NCI-H2171 treated with DMSO at 0.1 percent for 48 hours (cell line): ENCODE measurements at regions not wholly inside any gene's neighbourhood (a gene's known extent, or its start where the extent isn't known, plus 50 kb on each side); places are given as distances from the start of the nearest gene placed in this dataset.
"Not testable (repeated sequence)": the region's sequence is repeated elsewhere in the genome, so short reads cannot be mapped to it uniquely, and the experiment has no call there.

ENCODE experiments used
- DNase-seq: peaks from one replicate; lab custom pipeline; 2025; lab: John Stamatoyannopoulos, UW

DNA sequence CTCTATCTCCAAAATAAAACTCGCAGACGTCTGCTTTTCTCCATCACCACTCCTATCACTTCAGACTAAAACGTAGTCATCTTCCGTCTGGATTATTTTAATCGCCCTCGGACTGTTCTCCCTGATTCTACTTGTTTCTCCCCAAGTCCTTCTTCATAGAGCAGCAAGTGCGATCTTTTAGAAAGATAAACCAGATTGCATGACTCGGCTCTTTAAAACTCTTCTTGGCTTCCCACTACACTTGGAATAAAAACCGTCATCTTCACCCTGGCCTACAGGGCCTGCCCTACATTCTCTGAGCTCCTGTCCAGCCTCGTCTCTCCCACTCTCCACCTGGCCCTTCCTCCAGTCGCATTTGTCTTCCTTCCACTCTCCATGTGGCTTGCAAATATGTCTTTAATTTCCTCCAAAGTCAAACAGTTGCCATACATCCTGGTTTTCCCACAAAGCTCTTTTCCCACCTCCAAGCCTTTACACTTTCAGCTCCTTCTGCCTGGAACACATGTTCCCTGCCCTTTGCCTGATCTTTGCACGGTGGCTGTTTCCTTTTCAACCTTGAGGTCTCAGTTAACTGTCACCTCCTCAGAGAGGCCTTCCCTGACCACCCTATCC, 70.5 kb upstream of the DHX40 start:
- no peak for DNase-seq

DNA sequence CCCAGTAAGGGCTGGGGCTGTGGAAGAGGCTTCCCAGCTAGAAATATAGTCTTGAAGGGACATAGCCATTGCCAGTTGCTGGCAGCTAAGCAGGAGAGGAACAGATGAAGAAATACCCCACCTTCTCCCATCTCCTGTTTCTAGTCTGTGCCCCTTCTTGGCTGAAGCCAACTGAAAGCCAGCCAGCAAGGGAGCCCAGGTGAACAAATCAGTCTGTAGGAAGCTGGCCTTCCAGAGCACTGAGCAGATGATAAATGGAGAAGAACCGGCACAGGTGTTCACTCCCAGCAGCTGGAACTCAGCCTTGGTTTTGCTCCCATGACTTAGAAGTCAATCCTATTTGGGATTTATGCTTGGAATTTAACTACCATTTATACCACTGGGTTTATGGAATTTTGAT, 69.2 kb upstream of the DHX40 start:
- peak; percentile 67 for DNase-seq

DNA sequence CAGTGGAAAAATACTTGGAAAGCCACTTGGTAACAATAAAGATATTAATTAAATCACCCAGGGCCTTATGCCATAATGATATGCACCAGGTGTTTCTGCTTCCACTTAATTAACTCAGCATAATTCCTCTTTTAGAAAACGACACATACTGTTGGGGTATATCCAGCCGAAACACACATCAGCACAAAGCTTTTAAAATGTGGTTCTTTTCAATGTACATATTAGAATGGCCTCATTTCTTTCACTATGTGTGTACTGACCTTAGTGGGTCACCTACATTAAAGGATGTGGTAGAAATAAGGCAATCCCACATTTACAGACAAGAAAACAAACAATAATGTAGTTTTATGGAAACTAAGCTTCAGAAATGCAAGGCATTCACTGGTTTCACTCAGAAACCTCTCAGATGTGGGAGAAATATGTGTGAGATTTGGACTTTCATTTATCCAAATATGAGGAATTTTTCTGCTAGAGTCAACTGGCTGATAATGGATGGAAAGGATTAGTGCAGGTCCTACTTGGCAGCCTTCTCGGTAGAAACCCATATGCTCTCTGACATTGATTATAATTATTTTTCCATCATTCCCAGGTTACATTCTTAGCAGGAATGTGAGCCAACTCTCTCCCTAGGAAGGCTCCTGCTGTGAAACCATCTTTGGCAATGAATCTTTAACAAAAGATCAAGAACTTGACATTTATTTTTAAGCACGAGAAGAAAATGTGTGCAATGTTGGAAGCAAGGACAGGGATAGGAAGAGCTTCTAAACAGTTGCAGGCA, 66.7 kb upstream of the DHX40 start:
- peak; percentile 92 for DNase-seq

DNA sequence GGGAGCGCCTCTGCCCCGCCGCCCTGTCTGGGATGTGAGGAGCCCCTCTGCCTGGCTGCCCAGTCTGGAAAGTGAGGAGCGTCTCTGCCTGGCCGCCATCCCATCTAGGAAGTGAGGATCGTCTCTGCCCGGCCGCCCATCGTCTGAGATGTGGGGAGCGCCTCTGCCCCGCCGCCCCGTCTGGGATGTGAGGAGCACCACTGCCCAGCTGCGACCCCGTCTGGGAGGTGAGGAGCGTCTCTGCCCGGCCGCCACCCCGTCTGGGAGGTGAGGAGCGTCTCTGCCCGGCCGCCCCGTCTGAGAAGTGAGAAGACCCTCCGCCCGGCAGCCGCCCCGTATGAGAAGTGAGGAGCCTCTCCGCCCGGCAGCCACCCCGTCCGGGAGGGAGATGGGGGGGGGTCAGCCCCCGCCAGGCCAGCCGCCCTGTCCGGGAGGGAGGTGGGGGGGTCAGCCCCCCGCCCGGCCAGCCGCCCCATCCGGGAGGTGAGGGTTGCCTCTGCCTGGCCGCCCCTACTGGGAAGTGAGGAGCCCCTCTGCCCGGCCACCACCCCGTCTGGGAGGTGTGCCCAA, 65.2 kb upstream of the DHX40 start:
- DNase-seq, result not testable (repeated sequence)

DNA sequence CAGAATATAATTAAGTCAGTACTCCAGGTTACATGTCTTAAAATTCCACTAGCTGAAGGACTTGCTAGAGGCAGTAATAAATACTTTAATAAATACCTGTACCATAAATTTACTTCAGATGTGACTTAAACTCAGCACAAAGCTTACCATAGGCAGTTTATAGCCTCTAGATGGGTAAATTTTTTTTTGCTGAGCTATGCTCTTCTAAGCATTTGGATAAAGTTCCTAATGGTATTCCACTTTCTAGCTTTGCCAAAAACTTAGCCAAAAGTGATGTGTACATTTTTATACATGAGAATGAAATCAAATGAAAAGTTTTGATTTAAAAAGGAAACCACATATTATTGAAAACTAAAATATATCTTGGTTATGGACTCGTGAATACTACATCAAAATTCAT, 63.7 kb upstream of the DHX40 start:
- DNase-seq, result no peak

DNA sequence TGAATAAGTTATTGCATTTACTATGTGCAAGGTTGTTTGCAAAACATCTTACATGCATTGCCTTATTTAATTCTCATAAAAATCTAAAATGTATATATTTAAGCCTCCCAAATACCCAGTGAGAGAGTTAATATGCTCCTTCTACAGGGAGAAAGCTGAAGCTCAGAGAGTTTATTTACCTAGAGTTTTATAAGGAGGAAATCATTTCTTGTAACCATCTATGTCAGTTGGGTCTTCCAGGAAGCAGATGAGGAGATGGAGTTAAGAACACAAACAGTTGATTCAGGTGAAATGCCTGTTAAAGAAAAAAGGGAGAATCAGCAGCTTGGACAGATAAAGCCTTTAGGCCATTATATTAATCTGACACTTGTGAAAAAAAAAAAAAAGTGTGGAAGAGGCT, 62.6 kb upstream of the DHX40 start:
- DNase-seq, result no peak

DNA sequence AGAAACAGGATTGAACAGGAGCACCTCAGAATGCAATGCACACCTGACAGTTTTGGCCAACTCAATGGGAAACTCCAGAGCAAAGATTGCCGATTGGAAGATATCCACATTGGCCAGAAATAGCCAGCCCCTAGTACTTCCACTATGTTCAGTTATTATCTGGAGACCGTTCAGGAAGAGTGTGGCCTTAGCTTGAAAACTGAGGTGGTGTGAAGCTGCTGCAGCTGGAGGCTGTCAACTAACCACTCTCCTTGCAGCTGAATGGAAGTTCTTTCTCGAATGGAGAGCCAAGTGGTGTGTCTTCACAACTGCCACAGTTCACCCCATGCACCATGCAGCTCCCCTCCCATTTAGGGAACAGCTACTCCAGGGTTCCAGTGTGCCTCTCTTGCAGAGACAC, 61.9 kb upstream of the DHX40 start:
- no peak for DNase-seq

DNA sequence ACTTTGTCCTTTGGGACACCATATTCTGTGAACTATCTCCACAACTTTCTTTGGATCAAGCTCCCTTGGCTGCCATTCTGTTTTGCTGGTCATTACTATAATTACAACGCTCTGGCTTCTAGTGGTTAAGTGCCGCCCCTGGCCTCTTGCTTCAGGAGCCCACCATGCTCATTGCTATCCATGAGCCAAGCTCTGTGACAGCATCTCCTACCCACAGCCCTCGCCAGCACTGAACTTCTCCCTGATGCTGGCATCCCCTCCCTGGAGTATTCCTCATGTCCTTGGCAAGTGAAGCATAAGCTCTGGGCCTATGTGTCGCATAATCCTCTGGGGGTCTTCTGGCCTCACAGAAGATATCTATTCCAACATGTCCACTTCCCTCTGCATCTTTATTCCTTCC, 60.6 kb upstream of the DHX40 start:
- DNase-seq, result no peak

DNA sequence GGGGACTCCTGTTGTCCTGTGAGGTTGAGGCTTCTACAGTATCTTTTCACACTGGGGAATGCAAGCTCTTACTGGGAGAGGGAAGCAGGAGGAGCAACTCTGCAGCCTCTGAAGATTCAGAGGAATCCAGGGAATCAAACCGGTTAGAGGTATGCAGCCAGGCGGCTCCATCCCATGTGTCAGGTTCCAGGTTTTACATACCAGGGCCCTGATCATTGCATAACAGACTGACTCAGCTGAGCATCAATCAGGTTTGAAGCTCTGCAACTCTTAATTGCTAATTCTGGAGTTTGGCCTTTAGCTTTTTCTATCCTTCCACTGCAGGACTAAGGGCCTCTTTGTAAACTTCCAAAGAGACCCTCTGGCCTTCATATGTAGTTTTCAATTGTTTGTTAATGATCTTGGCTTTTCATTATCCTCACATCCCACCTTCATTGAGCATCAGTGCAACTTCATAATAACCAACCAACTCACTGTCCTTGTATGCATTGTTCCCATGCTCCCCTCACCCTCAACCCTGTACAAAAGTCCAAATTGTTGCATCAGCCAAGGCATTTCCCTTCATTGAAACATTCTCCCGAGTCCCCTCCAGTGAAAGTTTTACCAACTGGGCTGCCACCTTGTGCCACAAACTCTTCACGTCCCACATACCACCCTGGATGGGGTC, 59.7 kb upstream of the DHX40 start:
- DNase-seq, result no peak

DNA sequence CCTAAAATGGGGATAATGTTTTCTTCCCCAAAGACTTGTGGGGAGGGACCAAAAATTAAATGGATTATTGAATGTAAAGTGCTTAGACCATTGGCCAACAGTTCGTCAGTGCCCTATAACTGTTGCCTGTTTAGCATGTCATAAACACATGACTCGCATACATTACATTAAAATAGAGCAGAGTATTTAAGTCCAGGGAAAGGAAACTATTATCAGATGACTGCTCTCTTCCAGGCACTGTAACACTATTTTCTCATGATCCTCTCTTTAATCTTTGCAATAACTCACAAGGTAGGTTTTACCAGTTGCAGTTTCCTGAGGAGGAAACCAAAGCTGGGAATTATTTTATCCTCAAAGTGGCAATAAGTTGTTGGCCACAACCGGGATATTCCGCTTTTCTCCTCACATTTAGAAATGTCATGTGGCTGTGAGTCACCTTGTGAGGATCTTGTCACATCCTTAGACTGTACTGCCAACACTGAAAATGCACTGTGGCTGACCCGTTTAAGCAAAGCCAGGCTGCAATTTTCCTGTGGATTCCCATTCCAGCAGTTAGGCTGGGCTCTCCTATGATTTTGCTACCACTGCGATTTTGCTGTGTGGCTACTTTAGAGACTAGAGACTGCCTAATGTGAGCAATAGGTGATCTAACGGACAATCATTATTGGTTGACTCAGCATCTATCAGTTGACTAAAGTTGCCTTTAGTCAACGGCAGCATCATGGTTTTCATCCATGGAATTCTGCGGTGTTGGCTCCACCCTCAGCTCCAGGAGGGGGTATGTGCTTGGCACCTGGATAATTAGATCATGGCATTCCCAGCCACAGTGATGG, 58.3 kb upstream of the DHX40 start:
- DNase-seq, result no peak

DNA sequence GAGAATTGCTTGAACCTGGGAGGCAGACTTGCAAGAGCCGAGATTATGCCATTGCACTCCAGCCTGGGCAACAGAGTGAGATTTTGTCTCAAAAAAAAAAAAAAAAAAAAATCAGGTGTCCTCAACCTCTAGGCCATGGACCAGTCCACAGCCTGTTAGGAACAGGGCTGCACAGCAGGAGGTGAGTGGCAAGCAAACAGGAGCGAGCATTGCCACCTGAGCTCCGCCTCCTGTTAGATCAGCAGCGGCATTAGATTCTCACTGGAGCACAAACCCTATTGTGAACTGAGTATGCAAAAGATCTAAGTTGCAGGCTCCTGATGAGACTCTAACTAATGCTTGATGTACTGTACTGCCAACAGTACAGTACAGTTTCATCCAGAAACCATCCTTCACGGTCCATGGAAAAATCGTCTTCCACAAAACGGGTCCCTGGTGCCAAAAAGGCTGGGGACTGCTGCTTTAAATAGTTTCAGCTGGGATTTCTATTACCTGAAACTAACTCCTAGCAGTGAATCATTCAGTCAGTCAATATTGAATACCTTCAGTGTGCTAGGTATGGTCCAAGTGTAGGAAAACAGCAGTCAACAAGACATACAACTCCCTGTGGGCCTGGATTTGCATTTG, 56.3 kb upstream of the DHX40 start:
- no peak for DNase-seq

DNA sequence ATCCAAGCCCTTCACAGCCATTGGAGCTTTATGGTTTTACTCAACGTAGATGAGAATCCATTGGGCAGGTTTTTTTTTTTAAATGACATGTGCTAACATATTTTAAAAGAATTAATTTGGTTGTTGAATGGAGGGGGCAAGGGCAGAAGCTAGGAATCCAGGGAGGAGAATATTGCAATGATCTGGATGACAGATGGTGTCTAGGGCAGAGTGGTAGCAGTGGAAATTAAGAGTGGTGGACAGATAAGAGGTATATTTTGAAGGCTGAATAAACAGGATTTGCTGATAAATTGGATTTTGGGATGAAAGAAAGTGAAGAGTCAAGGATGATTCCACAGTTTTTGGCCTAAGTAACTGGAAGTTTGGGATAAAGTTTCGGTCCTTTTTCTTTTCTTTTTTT, 54.8 kb upstream of the DHX40 start:
- DNase-seq, result peak; percentile 50

DNA sequence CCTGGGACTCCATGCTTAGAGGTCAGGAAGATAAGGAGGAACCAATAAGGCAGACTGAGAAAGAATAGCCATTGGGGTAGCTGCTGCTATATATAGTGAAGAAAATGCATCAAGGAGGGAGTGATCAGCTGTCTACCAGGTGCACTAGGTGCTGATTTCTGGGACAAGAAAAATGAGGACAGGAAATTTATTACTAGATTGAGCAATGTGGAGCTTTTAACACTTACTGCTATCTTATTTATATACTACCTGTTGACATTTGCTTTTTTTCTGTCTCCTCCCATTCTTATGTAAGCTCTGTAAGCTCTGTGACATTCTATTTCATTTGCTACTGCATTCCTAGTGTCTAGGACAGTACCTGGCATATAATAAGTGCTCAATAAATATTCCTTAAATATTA, 53.7 kb upstream of the DHX40 start:
- no peak for DNase-seq

DNA sequence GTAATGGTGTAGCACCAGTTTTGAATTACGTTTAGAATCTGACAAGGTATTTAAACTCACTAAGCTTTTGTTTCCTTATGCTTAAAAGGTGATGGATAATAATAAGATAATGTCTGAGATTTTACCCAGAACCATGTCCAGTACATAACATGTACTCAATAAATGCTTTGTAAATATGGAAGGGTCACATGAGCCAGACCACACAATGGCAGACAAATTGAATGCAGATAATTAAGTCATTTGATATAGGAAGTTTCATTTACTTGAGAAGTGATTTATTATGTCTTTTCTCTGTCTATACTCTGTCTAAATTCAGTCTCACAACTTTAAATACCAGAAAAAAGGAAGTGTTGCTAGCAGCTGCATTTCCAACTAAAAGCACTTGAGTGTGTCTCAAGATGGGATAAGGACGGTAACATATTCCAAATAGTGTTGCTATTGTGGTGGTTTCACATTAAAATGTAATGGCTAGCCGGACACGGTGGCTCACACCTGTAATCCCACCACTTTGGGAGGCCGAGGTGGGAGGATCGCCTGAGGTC, 52.5 kb upstream of the DHX40 start:
- no peak for DNase-seq

DNA sequence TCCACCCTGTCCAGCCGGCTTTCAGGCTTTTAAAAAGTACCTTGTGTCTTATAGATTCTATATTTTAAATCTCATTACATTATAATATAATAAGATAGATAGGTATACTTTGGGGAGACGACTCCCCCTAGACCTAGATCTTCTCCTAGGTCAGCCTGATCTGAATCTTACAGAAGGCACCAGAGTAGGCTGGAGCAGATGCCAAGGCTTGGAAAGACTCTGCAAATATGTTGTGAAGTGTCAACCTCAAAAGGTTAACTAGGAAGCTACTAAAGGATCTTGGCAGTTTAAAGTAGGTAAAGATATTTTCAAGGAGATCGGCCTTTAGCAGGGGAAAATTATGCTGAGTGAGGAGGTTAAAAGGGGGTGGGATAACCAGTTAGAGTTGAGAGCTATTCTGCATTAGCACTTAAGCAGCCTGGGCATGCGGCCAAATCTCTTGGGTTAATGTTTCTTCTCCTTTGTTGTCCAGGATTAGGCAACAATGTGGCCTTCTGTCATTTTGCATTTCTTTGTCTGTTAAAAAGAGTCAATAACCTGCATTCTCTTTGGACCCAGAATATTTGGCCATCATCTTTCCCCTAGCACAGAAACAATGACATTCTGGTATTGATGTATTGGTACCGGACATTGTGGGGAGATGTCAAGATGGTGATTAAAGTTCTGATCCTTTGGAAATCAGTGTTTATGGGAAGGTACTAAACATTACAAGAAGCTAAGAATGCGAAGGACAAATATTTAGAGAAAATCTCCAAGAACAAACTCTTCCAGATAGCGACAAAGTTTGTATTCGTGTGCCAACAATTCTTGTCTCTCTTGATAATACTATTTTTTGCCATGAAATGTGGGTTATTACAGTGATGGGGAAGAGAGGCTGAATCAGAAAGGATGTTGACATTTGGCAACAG, 51.2 kb upstream of the DHX40 start:
- peak; percentile 93 for DNase-seq
